CD8-positive, alpha-beta memory T cell (primary cell): ENCODE measurements at regions not wholly inside any gene's neighbourhood (a gene's known extent, or its start where the extent isn't known, plus 50 kb on each side); places are given as distances from the start of the nearest gene placed in this dataset.
"Not testable (repeated sequence)": the region's sequence is repeated elsewhere in the genome, so short reads cannot be mapped to it uniquely, and the experiment has no call there.

ENCODE experiments used
- CTCF ChIA-PET: fragments of 350-600 bp; sonication (Branson Sonifier 250); formaldehyde crosslinking; loops from one replicate; lab custom pipeline; 2021; ENCODE audit warnings: antibody characterized with exemption; lab: Charles Lee
- POLR2A ChIA-PET: fragments of 350-600 bp; sonication (Branson Sonifier 250); formaldehyde crosslinking; loops from one replicate; lab custom pipeline; 2021; ENCODE audit warnings: antibody characterized with exemption; lab: Charles Lee
- DNase-seq, 5 donors: peaks; one replicate each; pipeline versions ENCODE4 v3.0.0 to v3.0.0-alpha.2; 2020 to 2022; ENCODE audit warnings: mixed read lengths in 1 of 5
- H3K27ac ChIP-seq: one replicate; pipeline ENCODE4 v1.7.0; 2013; ENCODE audit warnings: low read depth, mild to moderate bottlenecking, low read length, moderate library complexity
- H3K27me3 ChIP-seq: 2 replicates; pipeline ENCODE4 v1.7.0; 2013; ENCODE audit warnings: low read length, mild to moderate bottlenecking; ENCODE audit not compliant: insufficient read depth, poor library complexity, severe bottlenecking
- H3K36me3 ChIP-seq: 2 replicates; pipeline ENCODE4 v1.7.0; 2013; ENCODE audit warnings: mild to moderate bottlenecking, low read length, moderate library complexity; ENCODE audit not compliant: insufficient read depth
- H3K4me1 ChIP-seq: 2 replicates; pipeline ENCODE4 v1.7.0; 2013; ENCODE audit warnings: mild to moderate bottlenecking, low read length, moderate library complexity; ENCODE audit not compliant: insufficient read depth
- H3K4me3 ChIP-seq: 2 replicates; pipeline ENCODE4 v1.7.0; 2013; ENCODE audit warnings: mild to moderate bottlenecking, low read length
- H3K9me3 ChIP-seq: 2 replicates; pipeline ENCODE4 v1.7.0; 2013; ENCODE audit warnings: mild to moderate bottlenecking, low read length
- H3K27ac Mint-ChIP-seq, 8 donors: one replicate each; pipeline ENCODE4 v1.8.0; 2020 to 2021; ENCODE audit warnings: mixed read lengths in 8 of 8, mild to moderate bottlenecking in 6 of 8, inconsistent platforms in 3 of 8, moderate library complexity in 3 of 8
- H3K27me3 Mint-ChIP-seq, 2 donors: one replicate each; pipeline ENCODE4 v1.8.0; 2020 to 2021; ENCODE audit warnings: mixed read lengths in 2 of 2, mild to moderate bottlenecking in 1 of 2, moderate library complexity in 1 of 2
- H3K36me3 Mint-ChIP-seq, 3 donors: one replicate each; pipeline ENCODE4 v1.8.0; 2020 to 2021; ENCODE audit warnings: mixed read lengths in 3 of 3, inconsistent platforms in 1 of 3, mild to moderate bottlenecking in 1 of 3
- H3K4me1 Mint-ChIP-seq, 3 donors: one replicate each; pipeline ENCODE4 v1.8.0; 2020 to 2021; ENCODE audit warnings: mixed read lengths in 3 of 3, inconsistent platforms in 1 of 3, mild to moderate bottlenecking in 1 of 3
- H3K4me3 Mint-ChIP-seq, 7 donors: one replicate each; pipeline ENCODE4 v1.8.0; 2020 to 2021; ENCODE audit warnings: mixed read lengths in 7 of 7, mild to moderate bottlenecking in 6 of 7, moderate library complexity in 4 of 7, inconsistent platforms in 2 of 7
- H3K9me3 Mint-ChIP-seq, 5 donors: one replicate each; pipeline ENCODE4 v1.8.0; 2020 to 2022; ENCODE audit warnings: mixed read lengths in 5 of 5, mild to moderate bottlenecking in 3 of 5, moderate library complexity in 2 of 5, inconsistent platforms in 1 of 5

GRCh38 chrX:142483965-142484364 lies 278.9 kb upstream of the MAGEC2 start:
- ChIA-PET CTCF (no interaction called here), POLR2A (no interaction called here)
- H3K4me1 ChIP-seq, result no peaks in the 10 kb centered on the region
- H3K4me1 Mint-ChIP-seq, result no peaks in the 10 kb centered on the region
- H3K9me3 Mint-ChIP-seq, result peaks cover 0 to 3% (median 3%) of the 10 kb centered on the region in 5 donors
- no peaks in the 10 kb centered on the region for H3K9me3 ChIP-seq
- no peak overlapping the region for H3K4me3 ChIP-seq
- no peaks in the 10 kb centered on the region for H3K36me3 Mint-ChIP-seq
- H3K4me3 Mint-ChIP-seq, result no peak overlapping the region
- no peaks in the 10 kb centered on the region for H3K27me3 ChIP-seq
- H3K36me3 ChIP-seq, result no peaks in the 10 kb centered on the region
- peaks cover 0 to 1% of the 10 kb centered on the region in 2 donors for H3K27me3 Mint-ChIP-seq
- no peak overlapping the region for H3K27ac ChIP-seq
- DNase-seq, result no peak
- no peak overlapping the region for H3K27ac Mint-ChIP-seq

DNA sequence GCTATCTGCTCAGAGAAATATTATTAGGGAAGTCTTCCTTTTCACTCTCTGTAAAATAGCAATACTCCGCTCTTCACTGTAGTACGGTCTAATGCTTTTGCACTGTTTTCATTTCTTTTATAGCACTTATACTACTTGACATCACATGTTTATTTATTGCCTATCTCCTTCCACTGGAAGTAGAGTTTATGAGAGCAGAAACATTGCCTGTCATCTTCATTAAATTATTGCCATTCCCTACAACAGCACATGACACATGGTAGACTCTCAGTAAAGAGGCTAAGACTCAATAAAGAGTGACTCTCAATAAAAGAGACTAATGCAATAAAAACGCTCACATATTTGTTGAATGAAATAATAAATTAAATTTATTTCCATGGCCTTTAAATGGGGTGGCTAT lies 241.3 kb upstream of the MAGEC2 start:
- Histone ChIP-seq H3K4me1 (no peaks in the 10 kb centered on the region), H3K27ac (no peak overlapping the region), H3K36me3 (no peaks in the 10 kb centered on the region), H3K27me3 (no peaks in the 10 kb centered on the region), H3K4me3 (no peak overlapping the region), H3K9me3 (no peaks in the 10 kb centered on the region)
- Mint-ChIP-seq H3K36me3 (no peaks in the 10 kb centered on the region), H3K9me3 (peaks cover 0 to 9% (median 2%) of the 10 kb centered on the region in 5 donors), H3K27ac (no peak overlapping the region), H3K4me3 (peak overlapping the region in 1 of 7 donors; percentile 3), H3K27me3 (no peaks in the 10 kb centered on the region), H3K4me1 (no peaks in the 10 kb centered on the region)
- no peak for DNase-seq
- CTCF ChIA-PET, result no interaction called here
- POLR2A ChIA-PET, result no interaction called here

DNA sequence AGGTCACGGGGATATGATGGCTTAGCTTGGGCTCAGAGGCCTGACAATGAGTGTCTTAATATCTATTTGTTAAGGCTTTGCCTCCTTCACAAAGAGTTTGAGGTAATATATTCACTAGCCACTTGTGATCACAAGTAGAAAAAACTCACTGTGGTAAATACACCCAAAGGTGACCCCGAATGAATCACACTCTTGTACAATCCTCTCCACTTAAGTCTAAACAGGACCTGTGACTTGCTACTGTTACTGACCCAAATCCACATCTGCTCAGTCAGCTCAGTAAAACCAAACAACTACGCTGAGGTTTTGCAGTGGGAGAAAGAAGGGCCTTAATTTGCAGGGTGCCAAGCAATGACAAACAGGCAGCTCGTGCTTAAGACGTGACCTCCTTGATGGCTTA lies 223.8 kb upstream of the MAGEC2 start:
- Mint-ChIP-seq H3K9me3 (peaks cover 0 to 2% (median 2%) of the 10 kb centered on the region in 5 donors), H3K4me3 (no peak overlapping the region), H3K27ac (no peak overlapping the region), H3K4me1 (no peaks in the 10 kb centered on the region), H3K36me3 (no peaks in the 10 kb centered on the region), H3K27me3 (no peaks in the 10 kb centered on the region)
- DNase-seq, result no peak
- H3K27me3 ChIP-seq, result no peaks in the 10 kb centered on the region
- ChIA-PET CTCF (no interaction called here), POLR2A (no interaction called here)
- no peaks in the 10 kb centered on the region for H3K9me3 ChIP-seq
- no peak overlapping the region for H3K27ac ChIP-seq
- no peaks in the 10 kb centered on the region for H3K36me3 ChIP-seq
- H3K4me1 ChIP-seq, result no peaks in the 10 kb centered on the region
- no peak overlapping the region for H3K4me3 ChIP-seq

GRCh38 chrX:142390998-142391397 lies 185.9 kb upstream of the MAGEC2 start:
- POLR2A ChIA-PET, H3K9me3 Mint-ChIP-seq: not testable (repeated sequence)

GRCh38 chrX:142363501-142363900 lies 158.4 kb upstream of the MAGEC2 start:
- Histone ChIP-seq H3K27ac (no peak overlapping the region), H3K4me1 (no peaks in the 10 kb centered on the region), H3K36me3 (no peaks in the 10 kb centered on the region), H3K4me3 (no peak overlapping the region), H3K27me3 (no peaks in the 10 kb centered on the region), H3K9me3 (no peaks in the 10 kb centered on the region)
- Mint-ChIP-seq H3K9me3 (peaks cover 0 to 7% (median 2%) of the 10 kb centered on the region in 5 donors), H3K4me1 (no peaks in the 10 kb centered on the region), H3K4me3 (no peak overlapping the region), H3K27ac (no peak overlapping the region), H3K36me3 (no peaks in the 10 kb centered on the region), H3K27me3 (peaks cover 0 to 1% of the 10 kb centered on the region in 2 donors)
- no peak for DNase-seq
- ChIA-PET CTCF (no interaction called here), POLR2A (no interaction called here)

More at GRCh38 chrX:142390998-142391397, 185.9 kb upstream of the MAGEC2 start:
- H3K27ac ChIP-seq, H3K36me3 ChIP-seq, H3K4me3 ChIP-seq, H3K27me3 ChIP-seq, CTCF ChIA-PET, H3K4me1 ChIP-seq, DNase-seq, H3K27me3 Mint-ChIP-seq, H3K36me3 Mint-ChIP-seq, H3K27ac Mint-ChIP-seq, H3K9me3 ChIP-seq, H3K4me1 Mint-ChIP-seq, H3K4me3 Mint-ChIP-seq: not testable (repeated sequence)

GRCh38 chrX:142359331-142359730 lies 154.2 kb upstream of the MAGEC2 start:
- H3K4me3 Mint-ChIP-seq, result no peak overlapping the region
- H3K27ac Mint-ChIP-seq, result no peak overlapping the region
- POLR2A ChIA-PET, result no interaction called here

GRCh38 chrX:142327182-142327581 lies 122.1 kb upstream of the MAGEC2 start:
- Histone ChIP-seq H3K27ac (no peak overlapping the region), H3K36me3 (no peaks in the 10 kb centered on the region), H3K9me3 (no peaks in the 10 kb centered on the region), H3K27me3 (no peaks in the 10 kb centered on the region), H3K4me3 (no peak overlapping the region), H3K4me1 (no peaks in the 10 kb centered on the region)
- Mint-ChIP-seq H3K9me3 (peaks cover 0 to 5% (median 3%) of the 10 kb centered on the region in 5 donors), H3K36me3 (no peaks in the 10 kb centered on the region), H3K4me3 (no peak overlapping the region), H3K27ac (no peak overlapping the region), H3K4me1 (no peaks in the 10 kb centered on the region), H3K27me3 (peaks cover 0 to 3% of the 10 kb centered on the region in 2 donors)
- no peak for DNase-seq
- ChIA-PET CTCF (no interaction called here), POLR2A (no interaction called here)

More at GRCh38 chrX:142359331-142359730, 154.2 kb upstream of the MAGEC2 start:
- CTCF ChIA-PET, result no interaction called here
- H3K27me3 ChIP-seq, result no peaks in the 10 kb centered on the region
- H3K27ac ChIP-seq, result no peak overlapping the region
- H3K4me3 ChIP-seq, result no peak overlapping the region
- H3K27me3 Mint-ChIP-seq, result peaks cover 0 to 4% of the 10 kb centered on the region in 2 donors
- no peaks in the 10 kb centered on the region for H3K4me1 Mint-ChIP-seq
- no peaks in the 10 kb centered on the region for H3K36me3 Mint-ChIP-seq
- H3K36me3 ChIP-seq, result no peaks in the 10 kb centered on the region
- H3K9me3 Mint-ChIP-seq, result peaks cover 0 to 7% (median 0%) of the 10 kb centered on the region in 5 donors
- H3K4me1 ChIP-seq, result no peaks in the 10 kb centered on the region
- H3K9me3 ChIP-seq, result no peaks in the 10 kb centered on the region
- no peak for DNase-seq

GRCh38 chrX:142312591-142312990 lies 107.5 kb upstream of the MAGEC2 start:
- no peaks in the 10 kb centered on the region for H3K27me3 Mint-ChIP-seq
- H3K4me1 Mint-ChIP-seq, result no peaks in the 10 kb centered on the region
- H3K9me3 ChIP-seq, result no peaks in the 10 kb centered on the region
- H3K36me3 ChIP-seq, result no peaks in the 10 kb centered on the region
- no peak overlapping the region for H3K4me3 ChIP-seq
- DNase-seq, result no peak
- H3K36me3 Mint-ChIP-seq, result no peaks in the 10 kb centered on the region
- H3K27me3 ChIP-seq, result no peaks in the 10 kb centered on the region
- ChIA-PET CTCF (no interaction called here), POLR2A (no interaction called here)
- no peaks in the 10 kb centered on the region for H3K4me1 ChIP-seq
- peaks cover 0 to 2% (median 0%) of the 10 kb centered on the region in 5 donors for H3K9me3 Mint-ChIP-seq
- no peak overlapping the region for H3K27ac Mint-ChIP-seq
- no peak overlapping the region for H3K4me3 Mint-ChIP-seq
- no peak overlapping the region for H3K27ac ChIP-seq

- no peak for DNase-seq
- H3K36me3 ChIP-seq, result no peaks in the 10 kb centered on the region
- H3K4me3 ChIP-seq, result no peak overlapping the region
- no peak overlapping the region for H3K27ac ChIP-seq
- H3K27me3 Mint-ChIP-seq, result no peaks in the 10 kb centered on the region
- no peaks in the 10 kb centered on the region for H3K4me1 Mint-ChIP-seq
- no peak overlapping the region for H3K4me3 Mint-ChIP-seq
- H3K9me3 ChIP-seq, result no peaks in the 10 kb centered on the region
- no peaks in the 10 kb centered on the region for H3K36me3 Mint-ChIP-seq
- no peak overlapping the region for H3K27ac Mint-ChIP-seq
- ChIA-PET POLR2A (no interaction called here), CTCF (no interaction called here)
- H3K9me3 Mint-ChIP-seq, result peaks cover 0 to 3% (median 0%) of the 10 kb centered on the region in 5 donors
- H3K4me1 ChIP-seq, result no peaks in the 10 kb centered on the region
- H3K27me3 ChIP-seq, result no peaks in the 10 kb centered on the region
Measured at GRCh38 chrX:142299406-142299805, 94.3 kb upstream of the MAGEC2 start.
